Neural crest cell (in vitro differentiated cells): ENCODE measurements at regions not wholly inside any gene's neighbourhood (a gene's known extent, or its start where the extent isn't known, plus 50 kb on each side); places are given as distances from the start of the nearest gene placed in this dataset.
"Not testable (repeated sequence)": the region's sequence is repeated elsewhere in the genome, so short reads cannot be mapped to it uniquely, and the experiment has no call there.

Source experiments
- DNase-seq: peaks from one replicate; pipeline ENCODE4 v3.0.0; 2021; ENCODE audit warnings: low read depth, mixed read lengths, low spot score
- H3K27ac Mint-ChIP-seq: one replicate; pipeline ENCODE4 v1.8.0; 2021; ENCODE audit warnings: mild to moderate bottlenecking, mixed read lengths; ENCODE audit not compliant: unreplicated experiment
- H3K27me3 Mint-ChIP-seq: 2 replicates; pipeline ENCODE4 v1.8.0; 2021; ENCODE audit warnings: low read depth, mild to moderate bottlenecking, mixed read lengths
- H3K36me3 Mint-ChIP-seq: 2 replicates; pipeline ENCODE4 v1.8.0; 2021; ENCODE audit warnings: low read depth, mild to moderate bottlenecking, mixed read lengths
- H3K4me1 Mint-ChIP-seq: 2 replicates; pipeline ENCODE4 v1.8.0; 2021; ENCODE audit warnings: mixed read lengths
- H3K4me3 Mint-ChIP-seq: one replicate; pipeline ENCODE4 v1.8.0; 2021; ENCODE audit warnings: mild to moderate bottlenecking, mixed read lengths
- H3K9me3 Mint-ChIP-seq: 2 replicates; pipeline ENCODE4 v1.8.0; 2021; ENCODE audit warnings: mixed read lengths
- CTCF ChIP-seq: fragments of 200-600 bp; sonication (generic); conservative IDR thresholded peaks from 2 replicates; pipeline ENCODE4 v1.5.0; 2021; ENCODE audit warnings: antibody characterized with exemption, mild to moderate bottlenecking

- H3K4me1 Mint-ChIP-seq: no peaks in the 10 kb centered on the region
- no peaks in the 10 kb centered on the region for H3K9me3 Mint-ChIP-seq
- no peak for DNase-seq
- no peaks in the 10 kb centered on the region for H3K36me3 Mint-ChIP-seq
- no peaks in the 10 kb centered on the region for H3K27me3 Mint-ChIP-seq
- H3K4me3 Mint-ChIP-seq: no peak overlapping the region
- H3K27ac Mint-ChIP-seq: no peak overlapping the region
- TF ChIP-seq CTCF: no peak
These were observed 140.7 kb upstream of the THUMPD2 start for GRCh38 chr2:39919511-39920306.

- H3K36me3 Mint-ChIP-seq: no peaks in the 10 kb centered on the region
- no peaks in the 10 kb centered on the region for H3K9me3 Mint-ChIP-seq
- H3K27me3 Mint-ChIP-seq: no peaks in the 10 kb centered on the region
- H3K27ac Mint-ChIP-seq: no peak overlapping the region
- no peak for TF ChIP-seq CTCF
- H3K4me3 Mint-ChIP-seq: no peak overlapping the region
- DNase-seq: no peak
- no peaks in the 10 kb centered on the region for H3K4me1 Mint-ChIP-seq
These were observed 139.8 kb upstream of the THUMPD2 start for GRCh38 chr2:39918886-39919285.

GRCh38 chr2:39917371-39917770, 138.3 kb upstream of the THUMPD2 start:
- H3K36me3 Mint-ChIP-seq, H3K4me1 Mint-ChIP-seq, DNase-seq, H3K4me3 Mint-ChIP-seq, H3K27me3 Mint-ChIP-seq, H3K27ac Mint-ChIP-seq, H3K9me3 Mint-ChIP-seq: not testable (repeated sequence)

GRCh38 chr2:39914949-39915348, 135.9 kb upstream of the THUMPD2 start:
- H3K4me1 Mint-ChIP-seq: no peaks in the 10 kb centered on the region
- H3K9me3 Mint-ChIP-seq: no peaks in the 10 kb centered on the region
- no peak for TF ChIP-seq CTCF
- H3K27ac Mint-ChIP-seq: no peak overlapping the region
- peaks cover 10% of the 10 kb centered on the region for H3K27me3 Mint-ChIP-seq
- H3K36me3 Mint-ChIP-seq: no peaks in the 10 kb centered on the region
- H3K4me3 Mint-ChIP-seq: no peak overlapping the region
- DNase-seq: no peak

GRCh38 chr2:39913648-39914461, 134.8 kb upstream of the THUMPD2 start:
- Mint-ChIP-seq H3K27ac (no peak overlapping the region), H3K36me3 (no peaks in the 10 kb centered on the region)

More at GRCh38 chr2:39913648-39914461, 134.8 kb upstream of the THUMPD2 start:
- Mint-ChIP-seq H3K9me3 (no peaks in the 10 kb centered on the region), H3K27me3 (peaks cover 12% of the 10 kb centered on the region), H3K4me1 (no peaks in the 10 kb centered on the region), H3K4me3 (no peak overlapping the region)
- no peak for DNase-seq
- peak; percentile 91 for TF ChIP-seq CTCF
